Heart left ventricle (tissue), 16 donors: ENCODE measurements at regions not wholly inside any gene's neighbourhood (a gene's known extent, or its start where the extent isn't known, plus 50 kb on each side); places are given as distances from the start of the nearest gene placed in this dataset.
A peak's percentile ranks its signal among the peaks of the same experiment; 100 is the strongest.
"Not testable (repeated sequence)": the region's sequence is repeated elsewhere in the genome, so short reads cannot be mapped to it uniquely, and the experiment has no call there.

Experiments
- ATAC-seq, 4 donors: fragments of 200-7000 bp; cut with Tn5 transposase; one replicate each; pipeline ENCODE4 v1.9.1; 2020 to 2022; ENCODE audit warnings: moderate library complexity in 4 of 4, mild to moderate bottlenecking in 3 of 4, moderate number of reproducible peaks in 1 of 4
- DNase-seq, 5 donors: peaks; one replicate each; pipeline ENCODE4 v3.0.0-alpha.2; 2020
- H3K27ac ChIP-seq, 12 donors: fragments of 200-600 bp; sonication (generic) in 4 of 12; one replicate each; pipeline versions ENCODE4 v1.5.0 to v1.8.0; 2016 to 2022; ENCODE audit warnings: mild to moderate bottlenecking in 2 of 12
- H3K27me3 ChIP-seq, 9 donors: fragments of 200-600 bp; sonication (generic) in 2 of 9; one replicate each; pipeline versions ENCODE4 v1.5.1 to v1.8.0; 2016 to 2022; ENCODE audit warnings: mild to moderate bottlenecking in 3 of 9
- H3K36me3 ChIP-seq, 9 donors: fragments of 200-600 bp; sonication (generic) in 2 of 9; one replicate each; pipeline versions ENCODE4 v1.5.0 to v1.8.0; 2018 to 2022; ENCODE audit warnings: mild to moderate bottlenecking in 2 of 9
- H3K4me1 ChIP-seq, 12 donors: fragments of 200-600 bp; sonication (generic) in 4 of 12; one replicate each; pipeline versions ENCODE4 v1.5.0 to v1.8.0; 2016 to 2022; ENCODE audit warnings: mild to moderate bottlenecking in 3 of 12
- H3K4me3 ChIP-seq, 12 donors: fragments of 200-600 bp; sonication (generic) in 4 of 12; one replicate each; pipeline versions ENCODE4 v1.5.0 to v1.8.0; 2017 to 2022; ENCODE audit warnings: mild to moderate bottlenecking in 9 of 12, moderate library complexity in 4 of 12
- H3K9me3 ChIP-seq, 12 donors: fragments of 200-600 bp; sonication (generic) in 4 of 12; one replicate each; pipeline versions ENCODE4 v1.5.0 to v1.8.0; 2016 to 2022; ENCODE audit warnings: mild to moderate bottlenecking in 1 of 12
- CTCF ChIP-seq, 12 donors: fragments of 200-600 bp; sonication (generic) in 4 of 12; IDR thresholded peaks; one replicate each; pipeline versions ENCODE4 v1.5.0 to v1.8.0; 2018 to 2022; ENCODE audit warnings: antibody characterized with exemption in 12 of 12, mild to moderate bottlenecking in 5 of 12
- POLR2A ChIP-seq, 2 donors: fragments of 450-650 bp; IDR thresholded peaks; one replicate each; pipeline ENCODE4 v1.6.1; 2017; ENCODE audit warnings: antibody characterized with exemption in 2 of 2, mild to moderate bottlenecking in 2 of 2, moderate library complexity in 2 of 2
- WGBS, 4 donors: extraction: QIAGEN DNeasy Blood & Tissue Kit in 2 of 4; methylation state at CpG; one replicate each; pipeline versions ENCODE4 v1.1.5 to v1.1.7; 2013 to 2018; 5-methylcytosine and 5-hydroxymethylcytosine counted together
- intact Hi-C, 10 donors: fragments of 100-400 bp; cut with DNase I; formaldehyde crosslinking; loops; one replicate each; pipeline versions ENCODE4 v1.11.1 to v1.14.2; 2022
- donor health status: ischemic (EF 13 %, LVEDD 7.1; RV severe dilation, severe dysfunction).
- donor health status: healthy with polysubstance abuse.
- donor health status: DM: no; HTN: yes; CAD: no.
- donor health status: DM: no; HTN: no; CAD: no.
- donor health status: ischemic (EF 25% LVEDD 6.9; RV normal size, moderate dysfunction).
- donor health status: ischemic (EF 25% LVEDD 5.7; RV mildly dilated, moderate dysfunction).
- donor health status: healthy.
- donor health status: DM: yes; HTN: yes; CAD: no.
- donor health status: ischemic (EF 35%, LVEDD 5.7; RV mildly dilated, moderate dysfunction).
- donor health status: nonischemic (EF 11% LVEDD 7.7; RV severe dilation, severe dysfunction).
- donor health status: DM: yes; HTN: yes; CAD: no.
- donor health status: PGD.
- donor health status: ischemic (EF 29% LVEDD 5.4; RV normal size, mild dysfunction).
- donor health status: nonischemic (EF 23%, LVEDD 6.1; RV moderate dilation, normal function).

DNA sequence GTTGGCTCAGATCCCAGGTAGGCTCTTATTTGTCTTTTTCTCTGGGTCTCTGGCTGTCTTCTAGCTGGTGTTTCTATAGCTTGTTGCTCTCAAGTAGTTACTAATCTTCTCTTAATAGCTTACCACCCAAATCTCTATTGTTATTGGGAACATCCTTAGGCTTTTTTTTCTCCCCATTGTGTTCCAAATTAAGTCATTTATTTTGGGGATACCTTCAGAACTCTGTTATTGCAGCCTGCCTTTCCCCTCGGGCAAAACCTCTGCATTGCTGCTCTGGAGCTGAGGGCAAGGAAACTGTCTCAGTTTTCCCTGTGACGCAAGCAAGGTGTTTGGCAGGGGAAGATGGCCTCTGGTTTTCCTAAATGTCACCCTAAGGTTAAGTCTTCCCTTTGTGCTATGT lies 113.3 kb upstream of the XIST start:
- intact Hi-C loops, result no loop called here
- H3K27me3 ChIP-seq, result no peaks in the 10 kb centered on the region
- no peaks in the 10 kb centered on the region for H3K9me3 ChIP-seq
- peak in 1 of 4 donors; percentile 4 for ATAC-seq
- DNase-seq, result no peak
- H3K27ac ChIP-seq, result peak overlapping the region in 3 of 12 donors; percentile 18 to 45 (median 18)
- H3K36me3 ChIP-seq, result peaks cover 0 to 21% (median 0%) of the 10 kb centered on the region in 9 donors
- 40 to 73% (median 60%) methylated on average over 2 of the region's 2 CpGs for WGBS, 4 donors
- no peak overlapping the region for H3K4me3 ChIP-seq
- H3K4me1 ChIP-seq, result peaks cover 0 to 10% (median 0%) of the 10 kb centered on the region in 12 donors
- TF ChIP-seq POLR2A (IDR thresholded peaks at IDR 0.05) (no peak), CTCF (IDR thresholded peaks at IDR 0.05) (no peak)

DNA sequence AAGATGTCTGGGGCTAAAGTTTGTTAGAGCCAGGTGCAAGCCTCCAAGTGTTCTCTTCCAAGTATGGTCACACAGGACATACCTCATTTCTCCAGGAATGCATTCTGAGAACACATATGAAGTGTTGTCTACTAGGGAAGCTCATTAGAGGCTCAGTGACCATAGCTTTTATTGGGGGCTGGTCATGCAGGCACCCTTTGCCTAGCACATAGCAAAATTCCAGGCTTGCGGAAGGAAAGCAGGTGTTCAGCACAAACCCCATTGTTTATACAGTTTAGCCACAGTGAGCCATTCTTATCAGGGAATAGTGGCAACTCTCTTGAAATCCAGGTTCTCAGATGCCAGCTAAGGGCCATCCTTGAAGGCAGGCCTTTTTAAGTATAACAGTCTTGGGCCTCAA lies 112.1 kb upstream of the XIST start:
- H3K27me3 ChIP-seq, result no peaks in the 10 kb centered on the region

GRCh38 chrX:73963682-73964081 lies 111.2 kb upstream of the XIST start:
- H3K36me3 ChIP-seq, result peaks cover 0 to 12% (median 0%) of the 10 kb centered on the region in 9 donors
- DNase-seq (peak; percentile 23 to 85 (median 61)), ATAC-seq (peak; percentile 92 to 96 (median 96))
- H3K9me3 ChIP-seq, result no peaks in the 10 kb centered on the region
- intact Hi-C loops, result no loop called here
- peak overlapping the region in 7 of 12 donors; percentile 14 to 68 (median 42) for H3K27ac ChIP-seq
- no peak overlapping the region for H3K4me3 ChIP-seq
- no peak for TF ChIP-seq CTCF (IDR thresholded peaks at IDR 0.05)
- no peak for TF ChIP-seq POLR2A (IDR thresholded peaks at IDR 0.05)
- H3K27me3 ChIP-seq, result no peaks in the 10 kb centered on the region
- H3K4me1 ChIP-seq, result peaks cover 0 to 10% (median 0%) of the 10 kb centered on the region in 12 donors
- 48 to 60% (median 53%) methylated on average over 9 of the region's 9 CpGs for WGBS, 4 donors

More for the DNA sequence above, 112.1 kb upstream of the XIST start:
- TF ChIP-seq POLR2A (IDR thresholded peaks at IDR 0.05) (no peak), CTCF (IDR thresholded peaks at IDR 0.05) (no peak)
- 92 to 100% (median 97%) methylated on average over 1 of the region's 1 CpG for WGBS, 4 donors
- Histone ChIP-seq H3K27ac (peak overlapping the region in 4 of 12 donors; percentile 17 to 68 (median 30)), H3K36me3 (peaks cover 0 to 19% (median 0%) of the 10 kb centered on the region in 9 donors), H3K9me3 (no peaks in the 10 kb centered on the region), H3K4me3 (no peak overlapping the region), H3K4me1 (peaks cover 0 to 10% (median 0%) of the 10 kb centered on the region in 12 donors)
- intact Hi-C loops, result no loop called here
- DNase-seq (no peak), ATAC-seq (no peak)

- Histone ChIP-seq H3K27me3 (no peaks in the 10 kb centered on the region), H3K9me3 (no peaks in the 10 kb centered on the region), H3K36me3 (peaks cover 0 to 12% (median 0%) of the 10 kb centered on the region in 9 donors), H3K4me3 (no peak overlapping the region), H3K4me1 (peaks cover 0 to 10% (median 0%) of the 10 kb centered on the region in 12 donors), H3K27ac (peak overlapping the region in 4 of 12 donors; percentile 7 to 68 (median 49))
- DNase-seq, result no peak
- intact Hi-C loops, result no loop called here
- WGBS, 4 donors, result 94 to 95% (median 94%) methylated on average over 8 of the region's 8 CpGs
- ATAC-seq, result no peak
- TF ChIP-seq POLR2A (IDR thresholded peaks at IDR 0.05) (no peak), CTCF (IDR thresholded peaks at IDR 0.05) (no peak)
Measured at GRCh38 chrX:73962948-73963347, 110.4 kb upstream of the XIST start.

DNA sequence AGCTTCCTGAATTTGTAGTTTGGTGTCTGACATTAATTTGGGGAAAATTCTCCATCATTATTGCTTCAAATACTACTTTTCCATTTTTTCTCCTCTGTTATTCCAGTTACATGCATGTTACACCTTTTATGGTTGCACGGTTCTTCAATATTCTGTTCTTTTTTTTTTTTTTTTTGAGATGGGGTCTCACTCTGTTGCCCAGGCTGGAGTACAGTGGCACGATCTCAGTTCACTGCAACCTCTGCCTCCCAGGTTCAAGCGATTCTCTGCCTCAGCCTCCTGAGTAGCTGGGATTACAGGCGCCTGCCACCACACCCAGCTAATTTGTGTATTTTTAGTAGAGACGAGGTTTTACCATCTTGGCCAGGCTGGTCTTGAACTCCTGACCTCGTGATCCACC lies 109.4 kb upstream of the XIST start:
- peaks cover 0 to 10% (median 0%) of the 10 kb centered on the region in 12 donors for H3K4me1 ChIP-seq
- H3K36me3 ChIP-seq, DNase-seq, H3K27ac ChIP-seq, ATAC-seq, intact Hi-C loops, H3K9me3 ChIP-seq, H3K27me3 ChIP-seq, H3K4me3 ChIP-seq: not testable (repeated sequence)
- 91 to 99% (median 94%) methylated on average over 6 of the region's 6 CpGs for WGBS, 4 donors
